ENCODE measurements at regions not wholly inside any gene's neighbourhood (a gene's known extent, or its start where the extent isn't known, plus 50 kb on each side); places are given as distances from the start of the nearest gene placed in this dataset.

DNA sequence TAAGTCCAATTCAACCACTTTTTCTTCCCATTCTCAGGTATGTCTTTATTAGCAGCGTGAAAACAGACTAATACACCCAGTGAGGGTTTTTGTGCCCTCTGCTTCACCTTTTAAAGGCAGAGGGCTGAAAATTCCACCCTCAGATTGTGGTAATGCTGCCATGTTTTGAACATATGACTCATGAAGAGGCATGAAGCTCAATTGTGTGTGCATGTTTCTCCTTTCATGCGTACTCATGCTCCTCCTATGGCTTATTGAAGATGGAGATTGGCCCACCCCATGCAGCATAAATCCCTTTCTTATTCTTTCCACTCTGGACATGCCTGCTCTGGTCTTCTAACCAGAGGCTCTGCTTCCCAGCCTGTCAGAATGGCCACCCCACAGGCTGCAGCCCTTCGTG lies 168.0 kb upstream of the PRKCQ start:
- TF ChIP-seq POLR2A (IDR thresholded peaks at IDR 0.05; ENCODE audit: low read length) (no peak), GATA1 (IDR thresholded peaks at IDR 0.05; ENCODE audit: low read depth, low read length) (no peak)

Data from erythroblast (primary cell).